Endothelial cell of umbilical vein (primary cell): ENCODE measurements at regions not wholly inside any gene's neighbourhood (a gene's known extent, or its start where the extent isn't known, plus 50 kb on each side); places are given as distances from the start of the nearest gene placed in this dataset.
"Not testable (repeated sequence)": the region's sequence is repeated elsewhere in the genome, so short reads cannot be mapped to it uniquely, and the experiment has no call there.

ENCODE experiments used
- BruUV-seq: library from RNA; stranded (reverse); fragments of 400-500 nt; replicated peaks from 2 replicates; lab custom pipeline; 2021; lab: Mats Ljungman, UMichigan
- CTCF ChIA-PET: fragments of 300-600, 350-600 bp; sonication (Branson Sonifier 250); formaldehyde crosslinking; loops from one replicate; lab custom pipeline; 2021; ENCODE audit warnings: antibody characterized with exemption, inconsistent platforms; lab: Charles Lee
- POLR2A ChIA-PET: fragments of 300-600, 350-600 bp; sonication (Branson Sonifier 250); formaldehyde crosslinking; loops from one replicate; lab custom pipeline; 2021; ENCODE audit warnings: antibody characterized with exemption, inconsistent platforms; lab: Charles Lee
- DNase-seq: peaks from one replicate; pipeline ENCODE4 v3.0.0-alpha.2; 2011; ENCODE audit warnings: low read depth, low spot score
- FAIRE-seq: peaks from 2 replicates; lab custom pipeline; 2011; peaks lifted over from hg19 to GRCh38; lab: Jason Lieb, UNC
- H2AFZ ChIP-seq: 2 replicates; pipeline ENCODE4 v1.6.0; 2012; ENCODE audit warnings: low read depth, low read length, control low read depth, inconsistent platforms
- H3K27ac ChIP-seq: 2 replicates; pipeline ENCODE4 v1.5.1; 2011; ENCODE audit warnings: low read depth, mild to moderate bottlenecking, control low read depth, low read length, moderate library complexity; ENCODE audit not compliant: insufficient read depth
- H3K27me3 ChIP-seq, 2 experiments: 2 replicates each; pipeline versions ENCODE4 v1.6.0 to v1.6.1; 2011; ENCODE audit warnings: low read length in 2 of 2, mixed read lengths in 1 of 2; ENCODE audit not compliant: control insufficient read depth in 2 of 2, insufficient read depth in 2 of 2
- H3K36me3 ChIP-seq, 2 experiments: 2 replicates in 1 of 2; 3 replicates in 1 of 2; pipeline ENCODE4 v1.5.1; 2011; ENCODE audit warnings: low read length in 2 of 2, mild to moderate bottlenecking in 1 of 2, moderate library complexity in 1 of 2; ENCODE audit not compliant: control insufficient read depth in 2 of 2, insufficient read depth in 2 of 2; ENCODE audit errors: extremely low read depth in 1 of 2
- H3K4me1 ChIP-seq: 3 replicates; pipeline ENCODE4 v1.5.1; 2011; ENCODE audit warnings: mild to moderate bottlenecking, low read length; ENCODE audit not compliant: control insufficient read depth, insufficient read depth; ENCODE audit errors: extremely low read depth
- H3K4me2 ChIP-seq: 2 replicates; pipeline ENCODE4 v1.6.1; 2011; ENCODE audit warnings: low read length, control low read depth, mixed read lengths; ENCODE audit not compliant: insufficient read depth
- H3K4me3 ChIP-seq, 3 experiments: fragments of 200-600 bp in 1 of 3; sonication (generic), shearing (Covaris generic) in 1 of 3; replicated peaks in 1 of 3; 2 replicates each; pipeline ENCODE4 v1.5.1; 2011 to 2016; ENCODE audit warnings: control low read depth in 3 of 3, low read length in 3 of 3, mild to moderate bottlenecking in 2 of 3, inconsistent platforms in 1 of 3, low read depth in 1 of 3, moderate library complexity in 1 of 3; ENCODE audit not compliant: insufficient read depth in 1 of 3
- H3K79me2 ChIP-seq: 2 replicates; pipeline ENCODE4 v1.6.0; 2012; ENCODE audit warnings: low read length, inconsistent platforms; ENCODE audit not compliant: control insufficient read depth, insufficient read depth
- H3K9ac ChIP-seq: replicated peaks from 2 replicates; pipeline ENCODE3; 2011; ENCODE audit warnings: low read length, control low read depth; ENCODE audit not compliant: insufficient read depth; ENCODE audit errors: extremely low read depth
- H3K9me1 ChIP-seq: replicated peaks from 3 replicates; pipeline ENCODE4 v1.6.0; 2011; ENCODE audit warnings: mild to moderate bottlenecking, low read length; ENCODE audit not compliant: control insufficient read depth, insufficient read depth; ENCODE audit errors: extremely low read depth
- H3K9me3 ChIP-seq: replicated peaks from 2 replicates; pipeline ENCODE4 v1.5.1; 2012; ENCODE audit warnings: low read length, inconsistent platforms; ENCODE audit not compliant: control insufficient read depth, insufficient read depth
- H4K20me1 ChIP-seq: replicated peaks from 2 replicates; pipeline ENCODE3; 2011; ENCODE audit warnings: mild to moderate bottlenecking, low read length; ENCODE audit not compliant: control insufficient read depth, insufficient read depth; ENCODE audit errors: extremely low read depth
- dilution Hi-C: fragments of 300-500 bp; cut with MboI; formaldehyde crosslinking; loops from one replicate; pipeline ENCODE4 v1.15.0; 2019; ENCODE audit warnings: low sequenced_read_pairs; ENCODE audit not compliant: extremely low pct_ligation_motif_present
- intact Hi-C: fragments of 100-400 bp; cut with micrococcal nuclease; formaldehyde crosslinking; loops from one replicate; pipeline ENCODE4 v1.10.0; 2022

DNA sequence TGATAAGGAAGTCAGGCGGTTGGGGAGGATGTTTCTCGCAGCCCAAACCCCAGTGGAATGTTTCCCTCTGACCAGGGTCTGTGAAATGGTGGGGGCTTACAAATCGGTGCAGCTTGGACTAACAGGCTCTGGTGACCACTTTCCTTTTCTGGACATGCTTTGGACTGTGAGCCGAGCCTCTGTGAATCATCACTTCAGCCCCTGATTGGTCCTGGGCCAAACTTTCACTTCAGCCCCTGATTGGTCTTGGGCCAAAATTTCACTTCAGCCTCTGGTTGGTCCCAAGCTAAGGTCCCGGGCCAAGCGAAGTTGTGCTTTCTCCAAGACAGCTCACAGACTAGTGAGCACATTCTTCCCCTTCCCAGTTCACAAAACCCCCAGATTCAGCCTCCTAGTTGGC lies 223.7 kb upstream of the ANKRD20A1 start:
- H3K4me2 ChIP-seq, H3K36me3 ChIP-seq, intact Hi-C loops, dilution Hi-C loops, FAIRE-seq, CTCF ChIA-PET, H3K9ac ChIP-seq, BruUV-seq, H3K4me1 ChIP-seq, H2AFZ ChIP-seq, H3K27me3 ChIP-seq, POLR2A ChIA-PET, DNase-seq, H3K9me1 ChIP-seq, H3K27ac ChIP-seq, H3K79me2 ChIP-seq, H3K9me3 ChIP-seq, H3K4me3 ChIP-seq, H4K20me1 ChIP-seq: not testable (repeated sequence)

DNA sequence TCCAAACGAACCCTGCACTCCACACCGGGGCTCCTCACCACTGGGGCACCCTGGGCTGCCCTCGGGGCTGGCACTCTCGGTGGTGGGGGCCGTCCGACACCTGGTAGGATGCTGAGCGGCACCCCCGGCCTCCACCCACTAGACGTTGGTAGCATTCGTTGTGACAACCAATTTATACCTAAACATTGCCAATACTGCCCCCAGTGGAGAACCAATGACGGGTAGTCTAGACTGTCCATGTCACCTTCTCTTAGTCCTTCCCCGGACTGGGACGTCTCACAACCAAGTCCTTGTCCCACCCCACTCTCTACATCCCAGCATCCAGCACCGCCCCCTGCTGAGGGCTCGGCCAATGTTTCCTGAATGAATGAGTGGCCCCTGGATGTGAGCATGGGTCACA lies 246.8 kb upstream of the ANKRD20A1 start:
- H3K27me3 ChIP-seq, H3K4me3 ChIP-seq, FAIRE-seq, H3K4me2 ChIP-seq, BruUV-seq, POLR2A ChIA-PET, H4K20me1 ChIP-seq, H3K36me3 ChIP-seq, intact Hi-C loops, H3K9me1 ChIP-seq, H3K9me3 ChIP-seq, DNase-seq, dilution Hi-C loops, H2AFZ ChIP-seq, H3K27ac ChIP-seq, CTCF ChIA-PET, H3K4me1 ChIP-seq, H3K79me2 ChIP-seq, H3K9ac ChIP-seq: not testable (repeated sequence)

DNA sequence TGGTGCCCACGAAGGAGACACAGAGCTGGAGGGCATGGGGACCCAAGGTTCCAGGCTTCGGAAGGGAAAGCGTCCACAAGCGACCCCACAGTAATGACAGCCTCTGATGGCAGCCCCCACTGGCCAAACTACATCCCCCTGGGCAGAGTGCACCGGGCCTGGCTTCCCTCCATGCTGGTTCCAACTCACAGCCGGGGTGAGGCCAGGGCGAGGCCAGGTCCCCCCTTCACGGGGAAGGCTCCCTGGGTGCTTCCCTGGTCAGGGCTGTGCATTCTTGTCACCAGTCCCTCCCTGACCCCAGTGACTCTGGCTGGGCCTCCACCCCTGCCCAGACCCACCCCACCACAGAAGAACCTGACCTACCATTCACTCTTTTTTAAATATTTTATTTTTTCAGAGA lies 248.9 kb upstream of the ANKRD20A1 start:
- intact Hi-C loops, H3K9ac ChIP-seq, H3K4me1 ChIP-seq, H3K27me3 ChIP-seq, H3K4me2 ChIP-seq, H3K9me1 ChIP-seq, dilution Hi-C loops, H3K9me3 ChIP-seq, H3K79me2 ChIP-seq, H4K20me1 ChIP-seq, H3K4me3 ChIP-seq, DNase-seq, H3K27ac ChIP-seq, POLR2A ChIA-PET, H3K36me3 ChIP-seq, FAIRE-seq, H2AFZ ChIP-seq, CTCF ChIA-PET, BruUV-seq: not testable (repeated sequence)

DNA sequence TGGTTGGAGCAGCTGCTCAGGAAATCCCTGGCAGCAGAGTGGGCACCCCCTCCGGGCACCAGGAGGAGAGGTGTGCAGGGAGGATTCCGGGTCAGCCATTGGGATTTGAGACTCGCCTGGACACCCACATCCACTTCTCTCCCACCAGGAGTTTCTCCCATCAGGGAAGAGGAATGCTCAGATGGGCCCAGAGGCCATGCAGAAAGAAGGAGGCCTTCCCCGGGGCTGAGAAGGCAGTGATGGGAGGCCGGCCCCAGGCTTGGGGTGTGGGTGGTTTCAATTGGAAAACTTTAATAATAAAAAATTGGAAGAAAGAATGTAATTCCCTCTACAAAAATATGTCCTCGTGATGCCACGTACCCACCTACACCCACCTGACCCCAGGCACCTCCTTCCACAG lies 249.3 kb upstream of the ANKRD20A1 start:
- POLR2A ChIA-PET, dilution Hi-C loops, CTCF ChIA-PET, H3K27me3 ChIP-seq, H3K4me2 ChIP-seq, H3K9me3 ChIP-seq, H3K27ac ChIP-seq, H3K9ac ChIP-seq, FAIRE-seq, H2AFZ ChIP-seq, intact Hi-C loops, BruUV-seq, H3K36me3 ChIP-seq, H3K79me2 ChIP-seq, H3K4me1 ChIP-seq, DNase-seq, H3K9me1 ChIP-seq, H3K4me3 ChIP-seq, H4K20me1 ChIP-seq: not testable (repeated sequence)
